Nephron progenitor cell (in vitro differentiated cells): ENCODE measurements at regions not wholly inside any gene's neighbourhood (a gene's known extent, or its start where the extent isn't known, plus 50 kb on each side); places are given as distances from the start of the nearest gene placed in this dataset.
"Not testable (repeated sequence)": the region's sequence is repeated elsewhere in the genome, so short reads cannot be mapped to it uniquely, and the experiment has no call there.

ENCODE experiments used
- DNase-seq: peaks from one replicate; pipeline ENCODE4 v3.0.0; 2021
- H3K27ac Mint-ChIP-seq: 2 replicates; pipeline ENCODE4 v1.8.0; 2021; ENCODE audit warnings: mild to moderate bottlenecking, moderate library complexity, mixed read lengths
- H3K27me3 Mint-ChIP-seq: 2 replicates; pipeline ENCODE4 v1.8.0; 2021; ENCODE audit warnings: mild to moderate bottlenecking, low read depth, mixed read lengths; ENCODE audit not compliant: poor library complexity
- H3K36me3 Mint-ChIP-seq: 2 replicates; pipeline ENCODE4 v1.8.0; 2021; ENCODE audit warnings: low read depth, mixed read lengths
- H3K4me1 Mint-ChIP-seq: 2 replicates; pipeline ENCODE4 v1.8.0; 2021; ENCODE audit warnings: mixed read lengths
- H3K4me3 Mint-ChIP-seq: 2 replicates; pipeline ENCODE4 v1.8.0; 2021; ENCODE audit warnings: mild to moderate bottlenecking, moderate library complexity, mixed read lengths
- H3K9me3 Mint-ChIP-seq: 2 replicates; pipeline ENCODE4 v1.8.0; 2021; ENCODE audit warnings: mild to moderate bottlenecking, moderate library complexity, mixed read lengths
- TF ChIP-seq, protein P1 (sequence below): fragments of 200-600 bp; sonication (generic); IDR thresholded peaks from 2 replicates; pipeline ENCODE4 v1.5.0; 2021; ENCODE audit warnings: antibody characterized with exemption

GRCh38 chr3:8421267-8421666 is 80.4 kb upstream of the LMCD1 start:
- no peaks in the 10 kb centered on the region for H3K36me3 Mint-ChIP-seq
- TF ChIP-seq, protein P1, sequence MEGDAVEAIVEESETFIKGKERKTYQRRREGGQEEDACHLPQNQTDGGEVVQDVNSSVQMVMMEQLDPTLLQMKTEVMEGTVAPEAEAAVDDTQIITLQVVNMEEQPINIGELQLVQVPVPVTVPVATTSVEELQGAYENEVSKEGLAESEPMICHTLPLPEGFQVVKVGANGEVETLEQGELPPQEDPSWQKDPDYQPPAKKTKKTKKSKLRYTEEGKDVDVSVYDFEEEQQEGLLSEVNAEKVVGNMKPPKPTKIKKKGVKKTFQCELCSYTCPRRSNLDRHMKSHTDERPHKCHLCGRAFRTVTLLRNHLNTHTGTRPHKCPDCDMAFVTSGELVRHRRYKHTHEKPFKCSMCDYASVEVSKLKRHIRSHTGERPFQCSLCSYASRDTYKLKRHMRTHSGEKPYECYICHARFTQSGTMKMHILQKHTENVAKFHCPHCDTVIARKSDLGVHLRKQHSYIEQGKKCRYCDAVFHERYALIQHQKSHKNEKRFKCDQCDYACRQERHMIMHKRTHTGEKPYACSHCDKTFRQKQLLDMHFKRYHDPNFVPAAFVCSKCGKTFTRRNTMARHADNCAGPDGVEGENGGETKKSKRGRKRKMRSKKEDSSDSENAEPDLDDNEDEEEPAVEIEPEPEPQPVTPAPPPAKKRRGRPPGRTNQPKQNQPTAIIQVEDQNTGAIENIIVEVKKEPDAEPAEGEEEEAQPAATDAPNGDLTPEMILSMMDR, result no peak
- no peak for DNase-seq
- H3K27me3 Mint-ChIP-seq, result no peaks in the 10 kb centered on the region
- H3K4me3 Mint-ChIP-seq, result no peak overlapping the region
- H3K9me3 Mint-ChIP-seq, result peaks cover 12% of the 10 kb centered on the region
- no peak overlapping the region for H3K27ac Mint-ChIP-seq
- peaks cover 5% of the 10 kb centered on the region for H3K4me1 Mint-ChIP-seq

- Mint-ChIP-seq H3K9me3 (peaks cover 12% of the 10 kb centered on the region), H3K27ac (no peak overlapping the region), H3K36me3 (no peaks in the 10 kb centered on the region), H3K4me1 (peaks cover 5% of the 10 kb centered on the region), H3K4me3 (no peak overlapping the region), H3K27me3 (no peaks in the 10 kb centered on the region)
- TF ChIP-seq, protein P1, result no peak
- no peak for DNase-seq
Observed at GRCh38 chr3:8421711-8422110, 79.9 kb upstream of the LMCD1 start.

- Mint-ChIP-seq H3K36me3 (no peaks in the 10 kb centered on the region), H3K4me3 (no peak overlapping the region), H3K27me3 (peaks cover 2% of the 10 kb centered on the region), H3K4me1 (no peaks in the 10 kb centered on the region), H3K27ac (no peak overlapping the region), H3K9me3 (peaks cover 9% of the 10 kb centered on the region)
- TF ChIP-seq, protein P1, result no peak
- DNase-seq, result no peak
Observed at GRCh38 chr3:8423307-8423706, 78.3 kb upstream of the LMCD1 start.

DNA sequence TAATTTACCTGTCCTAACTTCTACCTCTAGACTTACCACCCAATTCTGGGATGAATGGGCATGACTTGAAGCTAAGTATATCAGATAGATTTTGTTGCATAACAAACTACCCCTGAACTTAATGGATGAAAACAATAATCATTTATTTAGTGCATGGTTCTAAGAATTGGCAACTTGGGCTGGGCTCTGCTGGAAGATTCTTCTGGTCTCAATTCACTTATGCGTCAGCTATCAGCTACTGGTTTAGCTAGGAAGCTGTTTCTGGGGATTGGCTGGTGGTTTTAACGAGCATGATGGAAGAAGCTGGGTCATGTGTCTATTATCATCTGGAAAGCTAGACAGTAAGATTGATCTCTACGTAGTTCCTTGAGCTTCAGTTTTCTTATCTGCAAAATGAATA is 77.3 kb upstream of the LMCD1 start:
- Mint-ChIP-seq H3K27me3 (peaks cover 3% of the 10 kb centered on the region), H3K9me3 (peaks cover 9% of the 10 kb centered on the region), H3K36me3 (no peaks in the 10 kb centered on the region), H3K4me1 (no peaks in the 10 kb centered on the region), H3K4me3 (no peak overlapping the region), H3K27ac (no peak overlapping the region)
- TF ChIP-seq, protein P1, result no peak
- DNase-seq, result no peak

- Mint-ChIP-seq H3K4me1 (no peaks in the 10 kb centered on the region), H3K27me3 (peaks cover 5% of the 10 kb centered on the region), H3K4me3 (no peak overlapping the region), H3K27ac (no peak overlapping the region), H3K9me3 (peaks cover 21% of the 10 kb centered on the region), H3K36me3 (peaks cover 7% of the 10 kb centered on the region)
- TF ChIP-seq, protein P1, result no peak
- DNase-seq, result no peak
Observed at GRCh38 chr3:8436661-8437287, 64.8 kb upstream of the LMCD1 start.

GRCh38 chr3:8438507-8439079 is 63.0 kb upstream of the LMCD1 start:
- H3K4me3 Mint-ChIP-seq, result no peak overlapping the region
- H3K27me3 Mint-ChIP-seq, result peaks cover 7% of the 10 kb centered on the region
- H3K4me1 Mint-ChIP-seq, result no peaks in the 10 kb centered on the region
- H3K27ac Mint-ChIP-seq, result no peak overlapping the region
- TF ChIP-seq, protein P1, result no peak
- H3K36me3 Mint-ChIP-seq, result peaks cover 7% of the 10 kb centered on the region
- no peak for DNase-seq
- H3K9me3 Mint-ChIP-seq, result peaks cover 21% of the 10 kb centered on the region

GRCh38 chr3:8440142-8440541 is 61.5 kb upstream of the LMCD1 start:
- H3K4me1 Mint-ChIP-seq, H3K27me3 Mint-ChIP-seq, H3K36me3 Mint-ChIP-seq, DNase-seq, H3K27ac Mint-ChIP-seq, H3K4me3 Mint-ChIP-seq: not testable (repeated sequence)
- H3K9me3 Mint-ChIP-seq, result peaks cover 21% of the 10 kb centered on the region
